Ectodermal cell (in vitro differentiated cells): ENCODE measurements at regions not wholly inside any gene's neighbourhood (a gene's known extent, or its start where the extent isn't known, plus 50 kb on each side); places are given as distances from the start of the nearest gene placed in this dataset.

ENCODE experiments used
- H3K27ac ChIP-seq: 2 replicates; pipeline ENCODE4 v1.7.0; 2013; ENCODE audit warnings: mild to moderate bottlenecking, low read depth, low read length; ENCODE audit not compliant: insufficient read depth, poor library complexity, severe bottlenecking
- H3K27me3 ChIP-seq: 2 replicates; pipeline ENCODE4 v1.7.0; 2013; ENCODE audit warnings: mild to moderate bottlenecking, low read length; ENCODE audit not compliant: insufficient read depth, control insufficient read depth, poor library complexity, severe bottlenecking
- H3K36me3 ChIP-seq: one replicate; pipeline ENCODE4 v1.7.0; 2013; ENCODE audit warnings: low read length; ENCODE audit not compliant: control insufficient read depth, insufficient read depth
- H3K4me1 ChIP-seq: one replicate; pipeline ENCODE4 v1.7.0; 2013; ENCODE audit warnings: low read length; ENCODE audit not compliant: control insufficient read depth, insufficient read depth
- H3K4me3 ChIP-seq: 2 replicates; pipeline ENCODE4 v1.7.0; 2013; ENCODE audit warnings: low read depth, low read length, control low read depth; ENCODE audit not compliant: insufficient read depth
- H3K9me3 ChIP-seq: 2 replicates; pipeline ENCODE4 v1.7.0; 2013; ENCODE audit warnings: mild to moderate bottlenecking, low read length, moderate library complexity; ENCODE audit not compliant: control insufficient read depth
- WGBS, 2 experiments: methylation state at CpG; one replicate each; pipeline ENCODE4 v1.1.7; 2013; ENCODE audit warnings: missing lambda C conversion rate in 2 of 2; 5-methylcytosine and 5-hydroxymethylcytosine counted together

DNA sequence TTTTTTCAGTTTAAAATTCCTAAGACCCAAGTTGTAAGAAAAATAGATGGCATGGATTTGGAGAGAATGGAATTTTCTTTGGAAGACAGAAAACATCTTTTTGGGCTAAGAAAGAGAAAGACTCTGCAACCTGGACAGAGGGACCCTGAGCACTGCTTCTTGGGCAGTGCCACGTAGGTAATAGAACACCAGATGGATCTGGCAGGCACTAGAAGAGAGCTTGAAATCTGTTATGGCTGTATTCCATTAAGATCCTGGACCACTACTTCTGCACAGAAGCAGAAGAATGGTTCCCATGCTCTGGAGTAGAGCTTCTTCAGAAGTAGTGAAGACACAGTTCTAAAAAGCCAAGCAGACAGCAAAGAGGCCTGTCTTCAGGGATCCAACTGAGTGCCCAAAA, 306.4 kb upstream of the CD180 start:
- Histone ChIP-seq H3K4me1 (no peaks in the 10 kb centered on the region), H3K36me3 (no peaks in the 10 kb centered on the region), H3K4me3 (no peak overlapping the region), H3K27me3 (no peaks in the 10 kb centered on the region), H3K9me3 (no peaks in the 10 kb centered on the region), H3K27ac (no peak overlapping the region)
- WGBS, 2 experiments = 94 to 97% methylated on average over 1 of the region's 1 CpG

- H3K27me3 ChIP-seq = no peaks in the 10 kb centered on the region
- H3K4me3 ChIP-seq = no peak overlapping the region
- no peaks in the 10 kb centered on the region for H3K4me1 ChIP-seq
- no peaks in the 10 kb centered on the region for H3K9me3 ChIP-seq
- no peak overlapping the region for H3K27ac ChIP-seq
- no peaks in the 10 kb centered on the region for H3K36me3 ChIP-seq
- WGBS, 2 experiments = 88 to 100% methylated on average over 1 of the region's 1 CpG
Measured at GRCh38 chr5:67496051-67496450, 299.5 kb upstream of the CD180 start.

DNA sequence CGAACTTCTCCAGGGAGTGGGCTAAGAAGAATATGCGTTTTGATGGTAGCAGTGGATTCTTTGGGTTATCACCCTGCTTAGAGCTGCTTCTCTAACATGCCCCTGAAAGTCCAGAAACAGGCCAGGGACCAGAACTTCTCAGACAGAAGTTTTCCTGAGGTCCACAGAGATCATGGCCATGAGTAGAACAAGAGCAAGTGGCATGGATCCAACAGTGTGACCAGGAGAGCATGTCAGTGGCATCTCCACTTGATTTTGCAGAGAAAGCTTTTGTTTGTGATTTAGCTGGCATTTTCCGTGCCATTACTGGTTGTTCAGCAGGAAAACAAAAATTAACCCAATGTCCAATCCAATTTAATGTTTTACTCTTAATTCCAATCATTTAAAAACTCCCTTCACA, 298.5 kb upstream of the CD180 start:
- WGBS, 2 experiments = 94 to 98% methylated on average over 3 of the region's 3 CpGs
- Histone ChIP-seq H3K9me3 (no peaks in the 10 kb centered on the region), H3K27ac (no peak overlapping the region), H3K4me1 (no peaks in the 10 kb centered on the region), H3K27me3 (no peaks in the 10 kb centered on the region), H3K36me3 (no peaks in the 10 kb centered on the region), H3K4me3 (no peak overlapping the region)

GRCh38 chr5:67494186-67494855, 297.7 kb upstream of the CD180 start:
- WGBS, 2 experiments = 92 to 93% methylated on average over 14 of the region's 14 CpGs
- H3K9me3 ChIP-seq = no peaks in the 10 kb centered on the region
- no peaks in the 10 kb centered on the region for H3K36me3 ChIP-seq
- no peaks in the 10 kb centered on the region for H3K27me3 ChIP-seq
- H3K27ac ChIP-seq = no peak overlapping the region
- H3K4me1 ChIP-seq = no peaks in the 10 kb centered on the region
- H3K4me3 ChIP-seq = no peak overlapping the region

GRCh38 chr5:67493676-67494075, 297.1 kb upstream of the CD180 start:
- Histone ChIP-seq H3K4me1 (no peaks in the 10 kb centered on the region), H3K4me3 (no peak overlapping the region), H3K36me3 (no peaks in the 10 kb centered on the region), H3K27me3 (no peaks in the 10 kb centered on the region), H3K9me3 (no peaks in the 10 kb centered on the region), H3K27ac (no peak overlapping the region)
- 69 to 86% methylated on average over 2 of the region's 2 CpGs for WGBS, 2 experiments

DNA sequence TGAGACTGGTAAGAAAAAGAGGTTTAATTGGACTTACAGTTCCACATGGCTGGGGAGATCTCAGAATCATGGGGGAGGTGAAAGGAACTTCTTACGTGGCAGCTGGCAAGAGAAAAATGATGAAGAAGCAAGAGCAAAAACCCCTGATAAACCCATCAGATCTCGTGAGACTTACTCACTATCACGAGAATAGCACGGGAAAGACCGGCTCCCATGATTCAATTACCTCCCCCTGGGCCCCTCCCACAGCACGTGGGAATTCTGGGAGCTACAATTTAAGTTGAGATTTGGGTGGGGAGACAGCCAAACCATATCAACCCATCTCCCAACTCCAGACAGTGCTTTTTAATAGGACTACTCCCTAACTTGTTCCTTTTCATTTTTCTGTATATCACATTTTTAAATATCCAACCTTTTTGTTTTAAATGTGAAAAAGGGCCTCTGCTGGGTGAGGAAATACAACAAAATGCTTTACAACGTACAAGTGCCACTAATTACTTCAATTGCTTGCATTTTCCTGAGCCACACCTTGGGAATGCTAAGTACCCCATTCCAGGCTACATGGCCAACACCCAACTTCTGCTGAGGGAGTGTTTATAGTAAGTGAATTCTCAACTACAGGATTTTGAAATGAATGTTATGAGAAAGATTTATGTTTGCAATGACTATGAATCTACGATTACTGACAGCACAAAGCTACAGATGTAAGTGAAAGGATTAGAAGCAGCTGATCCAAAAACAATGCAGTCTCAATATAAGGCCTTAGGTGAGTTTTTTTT, 294.1 kb upstream of the CD180 start:
- 88 to 91% methylated on average over 7 to 8 of the region's 8 CpGs for WGBS, 2 experiments

DNA sequence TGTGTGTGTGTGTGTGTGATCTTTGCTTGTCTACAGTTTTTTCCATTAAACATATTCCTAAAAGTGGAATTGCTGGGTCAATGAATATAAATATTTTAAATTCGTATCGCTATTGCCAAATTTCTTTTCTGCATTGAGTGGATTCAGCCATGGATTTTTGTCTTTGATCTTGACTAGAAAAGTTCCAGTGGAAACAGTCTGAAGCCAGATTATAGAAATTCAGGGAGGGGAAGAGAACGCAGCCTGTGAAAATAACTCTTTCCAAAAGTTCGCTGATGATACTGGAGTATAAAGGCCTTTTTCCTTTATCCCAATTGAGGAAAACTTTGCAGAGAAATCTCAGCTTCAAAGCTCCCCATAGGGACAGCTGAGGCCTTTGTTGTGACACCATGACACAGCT, 292.3 kb upstream of the CD180 start:
- Histone ChIP-seq H3K27me3 (no peaks in the 10 kb centered on the region), H3K9me3 (no peaks in the 10 kb centered on the region), H3K36me3 (no peaks in the 10 kb centered on the region), H3K4me3 (no peak overlapping the region), H3K27ac (no peak overlapping the region), H3K4me1 (no peaks in the 10 kb centered on the region)
- 93 to 95% methylated on average over 4 of the region's 4 CpGs for WGBS, 2 experiments

More for the DNA sequence above, 294.1 kb upstream of the CD180 start:
- no peaks in the 10 kb centered on the region for H3K4me1 ChIP-seq
- H3K4me3 ChIP-seq = no peak overlapping the region
- no peaks in the 10 kb centered on the region for H3K27me3 ChIP-seq
- no peaks in the 10 kb centered on the region for H3K9me3 ChIP-seq
- no peak overlapping the region for H3K27ac ChIP-seq
- H3K36me3 ChIP-seq = no peaks in the 10 kb centered on the region

DNA sequence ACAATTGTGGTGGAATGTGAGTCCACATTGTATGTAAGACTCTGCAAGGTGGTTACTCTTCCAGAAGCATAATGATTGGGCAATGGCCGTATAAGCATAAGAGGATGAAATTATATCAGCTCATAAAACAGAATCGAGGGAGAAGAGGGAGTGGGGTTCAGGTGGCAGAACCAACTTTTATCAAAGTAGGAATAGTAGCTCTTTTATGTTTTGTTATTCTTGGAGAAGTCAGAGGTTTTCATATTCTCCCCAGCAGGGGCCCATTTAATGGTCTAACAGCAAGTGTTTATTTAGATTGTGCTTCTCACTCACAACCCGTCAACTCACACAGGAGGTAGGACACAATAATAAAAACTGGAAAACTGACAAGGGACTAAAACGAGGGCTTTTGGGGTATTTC, 291.3 kb upstream of the CD180 start:
- H3K27me3 ChIP-seq = no peaks in the 10 kb centered on the region
- no peak overlapping the region for H3K4me3 ChIP-seq
- H3K27ac ChIP-seq = no peak overlapping the region
- 69 to 86% methylated on average over 3 to 4 of the region's 4 CpGs for WGBS, 2 experiments
- H3K36me3 ChIP-seq = no peaks in the 10 kb centered on the region
- H3K9me3 ChIP-seq = no peaks in the 10 kb centered on the region
- no peaks in the 10 kb centered on the region for H3K4me1 ChIP-seq

DNA sequence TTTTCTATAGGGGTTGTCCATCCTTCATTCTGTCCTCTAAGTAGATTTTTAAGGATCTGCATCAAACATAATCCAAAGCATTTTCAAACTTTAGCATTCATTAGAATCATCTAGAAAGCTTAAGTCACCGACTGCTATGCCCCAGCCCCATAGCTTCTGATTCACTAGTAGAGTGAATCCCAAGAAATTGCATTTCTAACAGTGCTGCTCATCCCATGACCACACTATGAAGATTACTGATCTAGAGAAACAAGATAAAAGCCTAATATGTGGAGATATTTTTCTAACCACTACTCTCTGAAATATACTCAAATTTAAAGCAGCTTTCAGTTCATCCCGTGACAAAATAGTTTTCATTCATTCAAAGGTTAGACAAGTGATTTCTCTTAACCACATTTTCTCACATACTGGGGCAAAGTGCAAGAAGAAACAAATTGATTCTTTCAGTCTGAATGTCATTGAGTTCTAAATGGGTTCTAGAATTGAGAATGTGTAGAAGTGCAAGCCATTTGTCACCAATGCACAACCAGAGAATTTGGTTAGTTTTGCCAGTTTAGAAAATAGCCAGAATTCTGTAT, 286.9 kb upstream of the CD180 start:
- Histone ChIP-seq H3K36me3 (no peaks in the 10 kb centered on the region), H3K27ac (no peak overlapping the region), H3K27me3 (no peaks in the 10 kb centered on the region), H3K4me3 (no peak overlapping the region), H3K9me3 (no peaks in the 10 kb centered on the region), H3K4me1 (no peaks in the 10 kb centered on the region)
- 91 to 97% methylated on average over 2 of the region's 2 CpGs for WGBS, 2 experiments

- Histone ChIP-seq H3K27me3 (no peaks in the 10 kb centered on the region), H3K27ac (no peak overlapping the region), H3K9me3 (no peaks in the 10 kb centered on the region), H3K4me1 (no peaks in the 10 kb centered on the region), H3K4me3 (no peak overlapping the region), H3K36me3 (no peaks in the 10 kb centered on the region)
- WGBS, 2 experiments = 100% methylated on average over 1 of the region's 1 CpG
Measured at GRCh38 chr5:67481362-67481761, 284.8 kb upstream of the CD180 start.
